H9 (cell line): ENCODE measurements at regions not wholly inside any gene's neighbourhood (a gene's known extent, or its start where the extent isn't known, plus 50 kb on each side); places are given as distances from the start of the nearest gene placed in this dataset.

Experiments
- DNase-seq: peaks from one replicate; pipeline ENCODE4 v3.0.0-alpha.2; 2017
- H2AFZ ChIP-seq: one replicate; pipeline ENCODE4 v1.6.1; 2013; ENCODE audit warnings: mild to moderate bottlenecking, low read length, control low read depth, moderate library complexity
- H2AK5ac ChIP-seq: 2 replicates; pipeline ENCODE4 v1.6.1; 2013; ENCODE audit warnings: low read length, control low read depth, mixed read lengths; ENCODE audit not compliant: insufficient read length
- H2BK120ac ChIP-seq: one replicate; pipeline ENCODE4 v1.6.1; 2013; ENCODE audit warnings: low read depth, mild to moderate bottlenecking, low read length, control low read depth, inconsistent platforms; ENCODE audit not compliant: poor library complexity, severe bottlenecking
- H2BK12ac ChIP-seq: 2 replicates; pipeline ENCODE4 v1.6.1; 2013; ENCODE audit warnings: low read length, control low read depth, mixed read lengths, low read depth; ENCODE audit not compliant: insufficient read length
- H2BK15ac ChIP-seq: 2 replicates; pipeline ENCODE4 v1.6.1; 2013; ENCODE audit warnings: low read depth, low read length, control low read depth
- H2BK20ac ChIP-seq: one replicate; pipeline ENCODE4 v1.6.1; 2013; ENCODE audit warnings: low read depth, mild to moderate bottlenecking, low read length, control low read depth, inconsistent platforms; ENCODE audit not compliant: poor library complexity, severe bottlenecking
- H2BK5ac ChIP-seq: 2 replicates; pipeline ENCODE4 v1.6.1; 2013; ENCODE audit warnings: low read length, control low read depth, mixed read lengths; ENCODE audit not compliant: insufficient read length
- H3K14ac ChIP-seq: 2 replicates; pipeline ENCODE4 v1.6.1; 2013; ENCODE audit warnings: low read length, control low read depth; ENCODE audit not compliant: insufficient read depth
- H3K18ac ChIP-seq: 2 replicates; pipeline ENCODE4 v1.6.1; 2013; ENCODE audit warnings: low read depth, mild to moderate bottlenecking, mixed read lengths, low read length, control low read depth; ENCODE audit not compliant: insufficient read length
- H3K23ac ChIP-seq: 2 replicates; pipeline ENCODE4 v1.6.1; 2013; ENCODE audit warnings: low read length, control low read depth, mixed read lengths, low read depth; ENCODE audit not compliant: insufficient read length
- H3K23me2 ChIP-seq: 2 replicates; pipeline ENCODE4 v1.6.1; 2013; ENCODE audit warnings: low read depth, mild to moderate bottlenecking, mixed read lengths, low read length, control low read depth; ENCODE audit not compliant: insufficient read length, poor library complexity, severe bottlenecking
- H3K27ac ChIP-seq: 2 replicates; pipeline ENCODE4 v1.5.1; 2013; ENCODE audit warnings: low read length, control low read depth, mixed read lengths, low read depth; ENCODE audit not compliant: insufficient read length
- H3K27me3 ChIP-seq: 2 replicates; pipeline ENCODE4 v1.6.1; 2013; ENCODE audit warnings: low read length, control low read depth, inconsistent platforms; ENCODE audit not compliant: insufficient read depth
- H3K4ac ChIP-seq: 2 replicates; pipeline ENCODE4 v1.6.1; 2013; ENCODE audit warnings: low read depth, mild to moderate bottlenecking, control low read depth, inconsistent platforms, low read length, moderate library complexity
- H3K4me1 ChIP-seq: 2 replicates; pipeline ENCODE4 v1.6.1; 2013; ENCODE audit warnings: low read length, control low read depth, inconsistent platforms; ENCODE audit not compliant: insufficient read depth
- H3K4me2 ChIP-seq: 2 replicates; pipeline ENCODE4 v1.6.1; 2013; ENCODE audit warnings: low read length, control low read depth, mixed read lengths; ENCODE audit not compliant: insufficient read length, insufficient read depth
- H3K56ac ChIP-seq: 2 replicates; pipeline ENCODE4 v1.6.1; 2013; ENCODE audit warnings: low read depth, mild to moderate bottlenecking, mixed read lengths, low read length, control low read depth; ENCODE audit not compliant: insufficient read length
- H3K79me1 ChIP-seq: 2 replicates; pipeline ENCODE4 v1.6.1; 2013; ENCODE audit warnings: low read depth, mild to moderate bottlenecking, moderate library complexity, low read length, control low read depth, inconsistent platforms; ENCODE audit not compliant: insufficient read depth, poor library complexity, severe bottlenecking
- H3K79me2 ChIP-seq: 2 replicates; pipeline ENCODE4 v1.6.1; 2013; ENCODE audit warnings: low read length, control low read depth, inconsistent platforms; ENCODE audit not compliant: insufficient read depth
- H3K9ac ChIP-seq: 2 replicates; pipeline ENCODE4 v1.6.1; 2013; ENCODE audit warnings: low read length, control low read depth, mixed read lengths; ENCODE audit not compliant: insufficient read length; ENCODE audit errors: extremely low read depth
- H3K9me3 ChIP-seq: one replicate; pipeline ENCODE4 v1.6.1; 2013; ENCODE audit warnings: low read depth, low read length, inconsistent platforms; ENCODE audit not compliant: control insufficient read depth
- H3T11ph ChIP-seq: one replicate; pipeline ENCODE4 v1.6.1; 2013; ENCODE audit warnings: mild to moderate bottlenecking, low read length, control low read depth, inconsistent platforms
- H4K20me1 ChIP-seq: one replicate; pipeline ENCODE4 v1.6.1; 2013; ENCODE audit not compliant: control insufficient read depth, insufficient read length, insufficient read depth
- H4K5ac ChIP-seq: 2 replicates; pipeline ENCODE4 v1.6.1; 2013; ENCODE audit warnings: low read depth, mild to moderate bottlenecking, mixed read lengths, low read length, control low read depth; ENCODE audit not compliant: insufficient read length
- H4K8ac ChIP-seq: replicated peaks from 2 replicates; pipeline ENCODE4 v1.6.1; 2013; ENCODE audit warnings: low read length, control low read depth, mixed read lengths, low read depth; ENCODE audit not compliant: insufficient read length
- H4K91ac ChIP-seq: 2 replicates; pipeline ENCODE4 v1.6.1; 2013; ENCODE audit warnings: low read depth, mild to moderate bottlenecking, moderate library complexity, mixed read lengths, low read length, control low read depth; ENCODE audit not compliant: insufficient read length
- H3K27ac Mint-ChIP-seq, 3 experiments: 2 replicates in 2 of 3; 3 replicates in 1 of 3; pipeline ENCODE4 v1.8.0; 2020 to 2021; ENCODE audit warnings: mixed read lengths in 3 of 3, mild to moderate bottlenecking in 1 of 3, moderate library complexity in 1 of 3
- H3K27me3 Mint-ChIP-seq: 2 replicates; pipeline ENCODE4 v1.8.0; 2021; ENCODE audit warnings: low read depth, mild to moderate bottlenecking, moderate library complexity, mixed read lengths
- H3K36me3 Mint-ChIP-seq, 3 experiments: 2 replicates in 2 of 3; 3 replicates in 1 of 3; pipeline ENCODE4 v1.8.0; 2020 to 2021; ENCODE audit warnings: low read depth in 3 of 3, mixed read lengths in 3 of 3; ENCODE audit not compliant: insufficient read depth in 1 of 3
- H3K4me1 Mint-ChIP-seq, 2 experiments: 2 replicates each; pipeline ENCODE4 v1.8.0; 2020; ENCODE audit warnings: mixed read lengths in 2 of 2
- H3K4me3 Mint-ChIP-seq, 2 experiments: 2 replicates in 1 of 2; 3 replicates in 1 of 2; pipeline ENCODE4 v1.8.0; 2020 to 2021; ENCODE audit warnings: mild to moderate bottlenecking in 2 of 2, mixed read lengths in 2 of 2, moderate library complexity in 1 of 2
- H3K9me3 Mint-ChIP-seq, 2 experiments: 2 replicates in 1 of 2; 3 replicates in 1 of 2; pipeline ENCODE4 v1.8.0; 2020; ENCODE audit warnings: mild to moderate bottlenecking in 2 of 2, mixed read lengths in 2 of 2, moderate library complexity in 1 of 2
- WGBS: extraction: QIAGEN DNeasy Blood & Tissue Kit; methylation state at CpG from one replicate; pipeline ENCODE4 v1.1.7; 2013; ENCODE audit warnings: missing lambda C conversion rate, low lambda C conversion rate, mixed read lengths; ENCODE audit not compliant: insufficient read length; ENCODE audit errors: extremely low coverage; 5-methylcytosine and 5-hydroxymethylcytosine counted together
- TF ChIP-seq, protein P1 (sequence below): fragments of 200-600 bp; sonication (generic); conservative IDR thresholded peaks from 3 replicates; pipeline ENCODE4 v1.8.0; 2021; ENCODE audit warnings: antibody characterized with exemption, mild to moderate bottlenecking

DNA sequence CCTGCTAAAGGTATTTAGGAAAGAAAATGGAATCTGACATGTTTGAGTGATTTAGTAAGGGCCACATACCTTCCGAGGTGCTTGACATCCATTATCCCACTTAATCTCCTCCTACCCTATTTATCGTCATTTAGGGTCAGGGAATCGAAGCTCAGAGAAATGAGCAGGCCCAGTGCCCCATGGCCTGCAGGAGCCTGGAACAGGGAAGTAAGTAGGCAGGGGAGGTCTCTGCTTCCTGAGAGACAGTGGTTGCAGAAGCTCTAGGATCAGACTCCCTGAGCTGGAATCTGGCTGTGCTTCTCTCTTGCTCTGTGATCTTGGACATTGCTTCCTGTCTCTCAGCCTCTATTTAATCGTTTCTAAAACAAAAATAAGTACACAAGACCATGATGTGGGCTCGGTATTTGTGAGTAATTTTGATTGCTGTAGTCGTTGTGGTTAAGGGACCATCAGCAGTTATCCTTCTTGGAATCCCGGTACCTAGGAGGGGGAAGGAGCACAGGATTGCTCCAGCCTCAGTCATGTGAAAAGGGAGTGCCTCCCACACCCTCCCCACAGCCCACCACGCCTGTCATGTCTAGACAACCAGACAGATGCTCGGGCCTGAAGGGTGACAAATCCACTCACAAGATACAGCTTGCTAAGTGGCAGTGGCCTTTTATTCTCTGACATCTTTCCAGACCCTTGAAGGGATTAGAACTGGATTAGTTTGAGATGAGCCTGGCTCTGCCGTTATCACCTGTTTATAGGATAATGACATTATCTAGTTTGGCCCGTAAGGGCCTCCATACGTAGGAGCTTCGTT is 169.2 kb upstream of the TSHZ3 start:
- no peak overlapping the region for H3K4me3 Mint-ChIP-seq
- Histone ChIP-seq H3K9me3 (no peaks in the 10 kb centered on the region), H2BK120ac (no peak overlapping the region), H3K27ac (no peak overlapping the region), H3K23ac (no peak overlapping the region), H3K79me1 (no peaks in the 10 kb centered on the region), H3K18ac (no peak overlapping the region), H2AFZ (no peak overlapping the region), H3K23me2 (no peaks in the 10 kb centered on the region), H2AK5ac (no peak overlapping the region), H3T11ph (no peak overlapping the region), H3K14ac (no peak overlapping the region), H2BK20ac (no peak overlapping the region), H2BK12ac (no peak overlapping the region), H3K56ac (no peak overlapping the region), H4K8ac (no peak overlapping the region), H2BK5ac (no peak overlapping the region), H4K91ac (no peak overlapping the region), H3K4ac (no peak overlapping the region), H3K79me2 (no peaks in the 10 kb centered on the region), H4K5ac (no peak overlapping the region), H3K4me1 (peaks cover 2% of the 10 kb centered on the region; the same call in 1 of the 2 replicates), H4K20me1 (no peaks in the 10 kb centered on the region), H3K27me3 (no peaks in the 10 kb centered on the region), H3K4me2 (no peak overlapping the region), H2BK15ac (no peak overlapping the region), H3K9ac (no peak overlapping the region)
- H3K4me1 Mint-ChIP-seq: peaks cover 12 to 14% of the 10 kb centered on the region in 2 experiments
- H3K36me3 Mint-ChIP-seq: 0 out of 7 replicates have a peak, but pooled peaks cover 0 to 3% (median 0%) of the 10 kb centered on the region in 3 experiments
- 0 out of 5 replicates have a peak, but pooled peaks cover 0 to 5% of the 10 kb centered on the region in 2 experiments for H3K9me3 Mint-ChIP-seq
- no peak for DNase-seq
- WGBS: no CpG with 5 or more reads among the region's 13 CpGs
- H3K27me3 Mint-ChIP-seq: no peaks in the 10 kb centered on the region
- TF ChIP-seq, protein P1, sequence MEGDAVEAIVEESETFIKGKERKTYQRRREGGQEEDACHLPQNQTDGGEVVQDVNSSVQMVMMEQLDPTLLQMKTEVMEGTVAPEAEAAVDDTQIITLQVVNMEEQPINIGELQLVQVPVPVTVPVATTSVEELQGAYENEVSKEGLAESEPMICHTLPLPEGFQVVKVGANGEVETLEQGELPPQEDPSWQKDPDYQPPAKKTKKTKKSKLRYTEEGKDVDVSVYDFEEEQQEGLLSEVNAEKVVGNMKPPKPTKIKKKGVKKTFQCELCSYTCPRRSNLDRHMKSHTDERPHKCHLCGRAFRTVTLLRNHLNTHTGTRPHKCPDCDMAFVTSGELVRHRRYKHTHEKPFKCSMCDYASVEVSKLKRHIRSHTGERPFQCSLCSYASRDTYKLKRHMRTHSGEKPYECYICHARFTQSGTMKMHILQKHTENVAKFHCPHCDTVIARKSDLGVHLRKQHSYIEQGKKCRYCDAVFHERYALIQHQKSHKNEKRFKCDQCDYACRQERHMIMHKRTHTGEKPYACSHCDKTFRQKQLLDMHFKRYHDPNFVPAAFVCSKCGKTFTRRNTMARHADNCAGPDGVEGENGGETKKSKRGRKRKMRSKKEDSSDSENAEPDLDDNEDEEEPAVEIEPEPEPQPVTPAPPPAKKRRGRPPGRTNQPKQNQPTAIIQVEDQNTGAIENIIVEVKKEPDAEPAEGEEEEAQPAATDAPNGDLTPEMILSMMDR: no peak
- no peak overlapping the region for H3K27ac Mint-ChIP-seq
